B cell (primary cell): ENCODE measurements at regions not wholly inside any gene's neighbourhood (a gene's known extent, or its start where the extent isn't known, plus 50 kb on each side); places are given as distances from the start of the nearest gene placed in this dataset.

Source experiments
- EZH2 ChIP-seq: IDR thresholded peaks from 2 replicates; pipeline ENCODE4 v1.6.1; 2012; ENCODE audit warnings: borderline replicate concordance, low read depth, mild to moderate bottlenecking, moderate library complexity, low read length; ENCODE audit not compliant: insufficient read depth, poor library complexity, severe bottlenecking
- TF ChIP-seq, protein P1 (sequence below): fragments of 200-600 bp; IDR thresholded peaks from one replicate; pipeline ENCODE4 v1.8.0; 2022; ENCODE audit warnings: antibody characterized with exemption, mild to moderate bottlenecking

DNA sequence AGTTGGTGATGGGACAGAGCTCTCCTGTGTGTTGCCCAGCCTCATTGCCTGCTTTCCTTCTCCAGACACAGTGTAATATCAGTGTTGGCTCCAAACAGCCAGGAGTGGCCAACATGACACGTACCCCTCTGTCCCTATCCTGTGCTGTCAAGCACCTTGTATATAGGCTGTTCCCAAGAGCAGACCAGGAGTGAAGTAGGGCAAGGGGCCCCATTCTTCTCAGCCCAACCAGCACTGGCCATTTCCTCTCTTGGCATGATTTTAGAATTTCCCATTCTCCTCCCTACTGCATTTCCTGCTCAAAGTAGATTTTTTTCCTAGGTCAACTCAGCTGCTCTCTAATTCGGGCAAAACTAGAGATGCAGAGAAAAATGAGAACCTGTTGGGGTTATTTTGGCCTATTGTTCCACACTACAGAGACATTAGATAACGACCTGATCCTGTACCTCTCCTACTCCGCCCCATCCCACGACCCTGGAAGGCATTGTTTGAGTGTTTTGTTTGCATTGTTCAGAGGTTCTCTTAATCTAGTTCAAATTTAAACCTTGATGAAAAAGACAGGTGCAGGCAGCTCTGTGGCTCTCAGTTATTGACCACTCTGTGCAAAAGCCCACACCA, 95.6 kb downstream of the RASSF10 start:
- TF ChIP-seq, protein P1, sequence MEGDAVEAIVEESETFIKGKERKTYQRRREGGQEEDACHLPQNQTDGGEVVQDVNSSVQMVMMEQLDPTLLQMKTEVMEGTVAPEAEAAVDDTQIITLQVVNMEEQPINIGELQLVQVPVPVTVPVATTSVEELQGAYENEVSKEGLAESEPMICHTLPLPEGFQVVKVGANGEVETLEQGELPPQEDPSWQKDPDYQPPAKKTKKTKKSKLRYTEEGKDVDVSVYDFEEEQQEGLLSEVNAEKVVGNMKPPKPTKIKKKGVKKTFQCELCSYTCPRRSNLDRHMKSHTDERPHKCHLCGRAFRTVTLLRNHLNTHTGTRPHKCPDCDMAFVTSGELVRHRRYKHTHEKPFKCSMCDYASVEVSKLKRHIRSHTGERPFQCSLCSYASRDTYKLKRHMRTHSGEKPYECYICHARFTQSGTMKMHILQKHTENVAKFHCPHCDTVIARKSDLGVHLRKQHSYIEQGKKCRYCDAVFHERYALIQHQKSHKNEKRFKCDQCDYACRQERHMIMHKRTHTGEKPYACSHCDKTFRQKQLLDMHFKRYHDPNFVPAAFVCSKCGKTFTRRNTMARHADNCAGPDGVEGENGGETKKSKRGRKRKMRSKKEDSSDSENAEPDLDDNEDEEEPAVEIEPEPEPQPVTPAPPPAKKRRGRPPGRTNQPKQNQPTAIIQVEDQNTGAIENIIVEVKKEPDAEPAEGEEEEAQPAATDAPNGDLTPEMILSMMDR = no peak
- no peak for TF ChIP-seq EZH2
